ENCODE measurements at regions not wholly inside any gene's neighbourhood (a gene's known extent, or its start where the extent isn't known, plus 50 kb on each side); places are given as distances from the start of the nearest gene placed in this dataset.
A peak's percentile ranks its signal among the peaks of the same experiment; 100 is the strongest.

DNA sequence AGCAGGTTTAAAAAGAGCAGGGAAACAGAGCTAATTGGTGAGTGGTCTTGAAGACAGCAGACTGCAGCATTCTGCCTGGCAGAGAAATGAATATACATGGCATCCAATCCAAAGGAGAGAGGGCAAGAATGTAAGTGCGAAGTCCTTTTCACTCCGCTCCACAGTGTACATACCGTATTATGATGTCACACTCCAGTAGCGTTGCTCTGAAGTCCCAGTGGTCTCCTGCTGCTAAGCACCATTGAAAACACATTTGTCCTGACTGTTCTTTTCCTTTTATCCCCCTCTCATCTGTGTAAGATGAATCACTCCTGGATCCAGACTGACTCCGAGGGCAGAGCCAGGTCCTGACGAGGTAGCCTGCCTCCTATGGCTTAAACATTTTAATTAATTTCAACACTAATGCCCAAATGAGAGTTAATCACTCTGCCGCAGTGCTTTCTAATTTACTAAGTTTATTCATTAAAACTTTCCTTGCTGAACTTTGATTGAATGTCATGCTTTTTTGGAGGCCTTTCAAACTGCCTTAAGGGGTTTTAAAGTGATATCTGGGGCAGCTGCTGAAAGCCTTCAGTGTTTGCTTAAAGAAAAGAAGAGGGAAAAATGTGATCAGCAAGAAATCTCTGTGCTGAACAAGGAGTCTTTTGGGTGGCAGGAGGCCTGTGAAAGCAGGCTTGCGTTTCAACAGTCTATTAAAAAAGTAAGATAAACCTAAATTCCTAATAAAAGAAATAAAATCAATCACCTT lies 227.2 kb downstream of the ATG4C start:
- no peak for TF ChIP-seq CTCF (conservative IDR thresholded peaks at IDR 0.05 in 1 of 2, IDR thresholded peaks at IDR 0.05 in 1 of 2; ENCODE audit: low read depth in 1 of 2, low read length in 2 of 2)
- no peak overlapping the region for H2AFZ ChIP-seq (ENCODE audit: low read length)

GRCh38 chr1:63012339-63012738 lies 228.4 kb downstream of the ATG4C start:
- Histone ChIP-seq H2AFZ (ENCODE audit: low read length) (no peak overlapping the region), H3K9me3 (ENCODE audit: control insufficient read depth, insufficient read depth, low read depth, low read length) (no peaks in the 10 kb centered on the region), H3K4me1 (ENCODE audit: control insufficient read depth, extremely low read depth, insufficient read depth, low read length) (no peaks in the 10 kb centered on the region), H3K79me2 (ENCODE audit: control insufficient read depth, insufficient read depth, low read length) (no peaks in the 10 kb centered on the region), H4K20me1 (ENCODE audit: control insufficient read depth, extremely low read depth, insufficient read depth, low read length) (no peaks in the 10 kb centered on the region), H3K27ac (ENCODE audit: insufficient read depth, low read length) (no peak overlapping the region), H3K9ac (ENCODE audit: insufficient read depth, low read length) (no peak overlapping the region), H3K4me2 (ENCODE audit: extremely low read depth, insufficient read depth, low read length) (no peak overlapping the region), H3K27me3 (ENCODE audit: control insufficient read depth, insufficient read depth, low read length) (no peaks in the 10 kb centered on the region), H3K4me3 (replicated peaks in 1 of 4; ENCODE audit: control extremely low read depth in 1 of 4, insufficient read depth in 1 of 4, low read depth in 3 of 4, low read length in 4 of 4) (no peak overlapping the region), H3K36me3 (ENCODE audit: control insufficient read depth, insufficient read depth, low read length) (no peaks in the 10 kb centered on the region)
- DNase-seq (ENCODE audit: low read depth in 2 of 2): peak in 1 of 2 donors; percentile 2
- TF ChIP-seq EZH2 (IDR thresholded peaks at IDR 0.05; ENCODE audit: low read length, missing control alignments): no peak

More for the DNA sequence above, 227.2 kb downstream of the ATG4C start:
- no peaks in the 10 kb centered on the region for H3K9me3 ChIP-seq (ENCODE audit: control insufficient read depth, insufficient read depth, low read depth, low read length)
- H3K79me2 ChIP-seq (ENCODE audit: control insufficient read depth, insufficient read depth, low read length): no peaks in the 10 kb centered on the region
- H3K27ac ChIP-seq (ENCODE audit: insufficient read depth, low read length): no peak overlapping the region
- no peak overlapping the region for H3K4me3 ChIP-seq (replicated peaks in 1 of 4; ENCODE audit: control extremely low read depth in 1 of 4, insufficient read depth in 1 of 4, low read depth in 3 of 4, low read length in 4 of 4)
- no peak overlapping the region for H3K4me2 ChIP-seq (ENCODE audit: extremely low read depth, insufficient read depth, low read length)
- H4K20me1 ChIP-seq (ENCODE audit: control insufficient read depth, extremely low read depth, insufficient read depth, low read length): no peaks in the 10 kb centered on the region
- H3K4me1 ChIP-seq (ENCODE audit: control insufficient read depth, extremely low read depth, insufficient read depth, low read length): no peaks in the 10 kb centered on the region
- no peak overlapping the region for H3K9ac ChIP-seq (ENCODE audit: insufficient read depth, low read length)
- H3K36me3 ChIP-seq (ENCODE audit: control insufficient read depth, insufficient read depth, low read length): no peaks in the 10 kb centered on the region
- DNase-seq (ENCODE audit: low read depth in 2 of 2): peak in 1 of 2 donors; percentile 32
- no peaks in the 10 kb centered on the region for H3K27me3 ChIP-seq (ENCODE audit: control insufficient read depth, insufficient read depth, low read length)

DNA sequence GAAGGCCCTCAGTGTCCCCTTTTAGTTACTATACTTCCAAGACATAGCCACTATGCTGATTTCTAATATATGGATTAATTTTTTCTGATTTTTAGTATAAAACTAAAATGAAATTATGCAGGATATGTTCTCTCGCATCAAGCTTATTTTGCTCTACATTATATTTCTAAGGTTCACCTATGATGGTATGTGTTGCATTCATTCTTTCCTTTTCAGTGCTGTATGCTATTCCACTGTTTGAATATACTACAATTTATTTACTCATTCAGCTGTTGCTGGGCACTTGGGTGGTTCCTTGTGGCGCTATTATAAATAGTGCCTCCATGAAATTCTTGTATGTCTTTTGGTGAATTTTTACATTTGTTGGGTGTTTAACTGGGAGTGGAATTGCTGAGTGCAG lies 230.3 kb downstream of the ATG4C start:
- Histone ChIP-seq H3K27me3 (ENCODE audit: control insufficient read depth, insufficient read depth, low read length) (no peaks in the 10 kb centered on the region), H3K9ac (ENCODE audit: insufficient read depth, low read length) (no peak overlapping the region), H3K4me1 (ENCODE audit: control insufficient read depth, extremely low read depth, insufficient read depth, low read length) (no peaks in the 10 kb centered on the region), H3K4me2 (ENCODE audit: extremely low read depth, insufficient read depth, low read length) (no peak overlapping the region), H4K20me1 (ENCODE audit: control insufficient read depth, extremely low read depth, insufficient read depth, low read length) (no peaks in the 10 kb centered on the region), H3K79me2 (ENCODE audit: control insufficient read depth, insufficient read depth, low read length) (no peaks in the 10 kb centered on the region), H3K36me3 (ENCODE audit: control insufficient read depth, insufficient read depth, low read length) (no peaks in the 10 kb centered on the region), H3K4me3 (replicated peaks in 1 of 4; ENCODE audit: control extremely low read depth in 1 of 4, insufficient read depth in 1 of 4, low read depth in 3 of 4, low read length in 4 of 4) (no peak overlapping the region), H3K27ac (ENCODE audit: insufficient read depth, low read length) (no peak overlapping the region), H2AFZ (ENCODE audit: low read length) (no peak overlapping the region), H3K9me3 (ENCODE audit: control insufficient read depth, insufficient read depth, low read depth, low read length) (no peaks in the 10 kb centered on the region)
- DNase-seq (ENCODE audit: low read depth in 2 of 2): no peak
- TF ChIP-seq CTCF (conservative IDR thresholded peaks at IDR 0.05 in 1 of 2, IDR thresholded peaks at IDR 0.05 in 1 of 2; ENCODE audit: low read depth in 1 of 2, low read length in 2 of 2) (no peak), EZH2 (IDR thresholded peaks at IDR 0.05; ENCODE audit: low read length, missing control alignments) (no peak)

Data from fibroblast of lung (primary cell).